HG03196 (cell line): ENCODE measurements at regions not wholly inside any gene's neighbourhood (a gene's known extent, or its start where the extent isn't known, plus 50 kb on each side); places are given as distances from the start of the nearest gene placed in this dataset.
"Not testable (repeated sequence)": the region's sequence is repeated elsewhere in the genome, so short reads cannot be mapped to it uniquely, and the experiment has no call there.

Experiments used
- ATAC-seq: cut with Tn5 transposase; IDR thresholded peaks from one replicate; pipeline ENCODE4 v1.9.1; 2021; ENCODE audit not compliant: unreplicated experiment

GRCh38 chrX:109184506-109185139 is 297.3 kb downstream of the GUCY2F start:
- ATAC-seq, result no peak

- ATAC-seq, result no peak
Measured at GRCh38 chrX:109172091-109172602, 309.7 kb downstream of the GUCY2F start.

DNA sequence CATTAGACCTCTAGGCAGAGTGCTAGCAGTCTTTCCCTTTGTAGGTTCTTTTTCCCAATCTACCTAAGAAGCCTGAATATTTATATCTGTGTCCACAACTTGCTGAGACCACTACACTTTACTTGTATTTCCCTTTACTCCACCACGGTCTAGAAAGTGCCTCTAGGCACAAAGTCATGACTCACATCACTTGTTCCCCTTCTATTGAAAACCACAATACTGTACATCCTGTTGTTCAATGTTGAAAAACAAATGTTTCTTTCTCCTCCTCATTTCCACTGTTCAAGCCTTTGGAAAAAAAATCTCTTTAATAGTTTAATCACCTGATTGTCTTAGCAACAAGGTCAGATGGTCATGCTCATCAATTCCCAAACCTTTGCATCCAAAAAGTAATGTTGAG is 326.7 kb downstream of the GUCY2F start:
- no peak for ATAC-seq

DNA sequence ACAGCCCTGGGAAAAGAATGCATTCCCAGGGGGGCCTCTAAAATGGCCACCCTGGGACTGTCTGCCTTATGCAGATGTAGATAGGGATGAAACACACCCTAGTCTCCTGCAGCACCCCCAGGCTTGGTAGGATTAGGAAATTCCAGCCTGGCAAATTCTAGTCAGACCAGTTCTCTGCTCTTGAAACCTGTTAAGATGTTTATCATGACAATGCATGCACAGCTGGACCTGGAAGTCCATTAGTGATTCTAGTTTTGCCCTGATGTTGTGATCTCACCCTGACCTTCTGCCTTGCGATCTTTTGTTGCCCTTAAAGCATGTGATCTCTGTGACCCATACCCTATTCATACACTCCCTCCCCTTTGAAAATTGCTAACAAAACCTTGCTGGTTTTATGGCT is 337.7 kb downstream of the GUCY2F start:
- not testable (repeated sequence) for ATAC-seq

DNA sequence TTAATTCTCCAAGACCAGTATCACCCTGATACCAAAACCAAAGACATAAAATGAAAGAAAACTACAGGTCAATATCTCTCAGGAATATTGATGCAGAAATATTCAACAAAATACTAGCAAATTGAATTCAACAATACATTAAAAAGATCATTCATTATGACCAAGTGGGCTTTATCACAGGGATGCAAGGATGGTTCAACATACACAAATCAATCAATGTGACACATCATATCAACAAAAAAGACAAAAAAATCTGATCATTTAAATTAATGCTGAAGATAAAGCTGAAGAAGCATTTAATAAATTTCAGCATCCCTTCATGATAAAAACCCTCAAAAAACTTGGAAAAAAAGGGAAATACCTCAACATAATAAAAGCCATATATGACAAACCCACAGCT is 341.4 kb downstream of the GUCY2F start:
- ATAC-seq, result no peak

DNA sequence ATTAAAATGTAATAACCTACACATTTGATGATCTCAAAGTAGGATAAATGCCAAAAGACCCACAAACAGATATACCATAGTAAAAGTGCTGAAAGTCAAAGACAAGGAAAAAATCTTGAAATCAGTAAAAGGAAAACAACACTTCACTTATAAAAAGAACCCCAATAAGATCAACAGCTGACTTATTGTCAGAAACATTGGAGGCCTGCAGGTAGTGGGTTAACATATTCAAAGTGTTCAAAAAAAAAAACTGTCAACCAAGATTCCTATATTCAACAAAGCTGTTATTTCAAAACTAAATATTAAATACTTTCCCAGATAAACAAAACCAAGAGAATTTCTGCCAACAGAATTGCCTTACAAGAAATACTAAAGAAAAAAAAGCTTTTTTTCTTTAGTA is 347.1 kb downstream of the GUCY2F start:
- ATAC-seq, result no peak

DNA sequence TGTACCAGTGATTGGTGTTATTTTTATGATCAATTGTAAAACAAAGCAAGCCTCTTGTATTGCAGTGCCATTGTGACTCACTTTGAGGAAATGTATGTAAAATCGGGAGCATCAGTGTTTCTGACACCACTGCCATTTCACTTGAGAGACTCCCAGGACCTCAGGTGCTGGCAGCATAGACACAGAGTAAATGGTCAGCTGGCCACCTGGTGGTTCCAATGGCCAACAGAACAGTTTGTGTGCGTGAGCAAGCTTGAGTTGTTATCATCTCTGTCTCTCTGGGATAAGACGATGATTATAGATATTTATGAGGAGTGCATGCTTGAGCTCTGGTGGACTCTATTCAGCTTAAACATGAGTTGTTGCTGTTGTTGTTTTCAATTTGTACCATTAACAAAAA is 356.6 kb downstream of the GUCY2F start:
- no peak for ATAC-seq

DNA sequence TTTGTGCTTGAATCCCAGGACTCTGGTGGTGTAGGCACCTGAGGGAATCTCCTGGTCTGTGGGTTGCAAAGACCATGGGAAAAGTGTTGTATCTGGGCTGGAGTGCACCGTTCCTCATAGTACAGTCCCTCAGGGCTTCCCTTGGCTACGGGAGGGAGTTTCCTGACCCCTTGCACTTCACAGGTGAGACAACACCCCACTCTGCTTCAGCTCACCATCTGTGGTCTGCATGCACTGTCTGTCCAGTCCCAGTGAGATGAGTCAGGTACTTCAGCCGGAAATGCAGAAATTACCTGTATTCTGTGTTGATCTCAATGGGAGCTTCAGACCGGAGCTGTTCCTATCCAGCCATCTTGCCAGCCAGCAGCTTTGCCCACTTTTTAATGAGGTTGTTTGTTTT is 353.0 kb upstream of the IRS4 start:
- ATAC-seq, result no peak

DNA sequence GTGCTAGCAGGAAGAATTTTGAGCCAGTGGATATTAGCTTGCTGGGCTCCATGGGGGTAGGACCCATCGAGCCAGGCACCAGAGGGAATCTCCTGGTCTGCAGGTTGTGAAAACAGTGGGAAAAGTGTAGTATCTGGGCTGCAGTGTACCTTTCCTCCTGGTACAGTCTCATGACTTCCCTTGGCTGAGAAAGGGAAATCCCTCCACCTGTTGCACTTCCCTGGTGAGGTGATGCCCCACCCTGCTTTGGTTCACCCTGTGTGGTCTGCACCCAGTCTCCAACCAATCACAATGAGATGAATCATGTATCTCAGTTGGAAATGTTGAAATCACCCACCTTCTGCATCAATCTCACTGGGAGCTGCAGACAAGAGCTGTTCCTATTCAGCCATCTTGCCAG is 341.4 kb upstream of the IRS4 start:
- no peak for ATAC-seq

DNA sequence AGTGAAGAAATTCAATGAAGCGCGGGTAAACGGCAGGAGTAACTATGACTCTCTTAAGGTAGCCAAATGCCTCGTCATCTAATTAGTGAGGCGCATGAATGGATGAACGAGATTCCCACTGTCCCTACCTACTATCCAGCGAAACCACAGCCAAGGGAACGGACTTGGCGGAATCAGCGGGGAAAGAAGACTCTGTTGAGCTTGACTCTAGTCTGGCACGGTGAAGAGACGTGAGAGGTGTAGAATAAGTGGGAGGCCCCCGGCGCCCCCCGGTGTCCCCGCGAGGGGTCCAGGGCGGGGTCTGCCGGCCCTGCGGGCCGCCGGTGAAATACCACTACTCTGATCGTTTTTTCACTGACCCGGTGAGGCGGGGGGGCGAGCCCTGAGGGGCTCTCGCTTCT is 317.8 kb upstream of the IRS4 start:
- ATAC-seq, result not testable (repeated sequence)

DNA sequence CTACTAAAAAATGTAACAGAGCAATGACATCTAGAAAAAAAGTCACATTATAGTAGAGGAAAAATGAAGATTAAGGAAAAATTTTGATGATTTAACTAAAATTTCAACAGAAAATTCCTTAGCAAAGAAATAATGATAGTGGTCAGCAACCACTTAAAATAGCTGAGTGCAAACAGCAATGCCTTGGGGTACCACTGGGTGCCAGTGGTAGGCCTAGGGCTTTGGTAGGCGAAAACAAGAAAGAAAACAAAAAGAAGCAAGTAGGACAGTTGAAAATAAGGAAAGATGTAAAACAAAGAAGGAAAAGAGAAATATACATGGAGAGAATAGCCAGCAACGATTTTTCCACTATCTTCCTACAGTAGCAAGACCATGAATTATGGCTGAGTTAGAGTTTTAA is 313.5 kb upstream of the IRS4 start:
- ATAC-seq, result no peak

GRCh38 chrX:109049416-109049815 is 313.1 kb upstream of the IRS4 start:
- ATAC-seq, result no peak

GRCh38 chrX:109040057-109040456 is 303.7 kb upstream of the IRS4 start:
- ATAC-seq, result no peak

DNA sequence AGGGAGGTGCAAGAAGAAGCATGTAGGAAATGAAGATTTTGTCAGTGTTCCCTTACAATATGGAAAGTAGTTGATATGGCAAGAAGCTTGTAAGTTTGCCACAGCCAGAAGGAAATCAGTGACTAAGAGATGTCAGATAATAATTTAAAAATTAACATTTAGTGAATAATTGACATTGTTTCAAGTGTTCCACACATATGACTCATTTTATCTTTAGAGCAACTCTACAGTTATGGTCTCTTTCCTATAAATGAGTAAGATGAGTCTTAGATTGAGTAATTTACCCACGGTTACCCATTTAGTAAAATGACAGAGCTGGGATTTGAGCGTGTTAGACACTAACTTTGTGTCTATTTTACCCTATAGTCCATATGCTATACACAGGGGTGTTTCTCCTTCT is 300.3 kb upstream of the IRS4 start:
- peak; percentile 73 for ATAC-seq

- no peak for ATAC-seq
Measured at GRCh38 chrX:108993909-108994308, 257.5 kb upstream of the IRS4 start.

DNA sequence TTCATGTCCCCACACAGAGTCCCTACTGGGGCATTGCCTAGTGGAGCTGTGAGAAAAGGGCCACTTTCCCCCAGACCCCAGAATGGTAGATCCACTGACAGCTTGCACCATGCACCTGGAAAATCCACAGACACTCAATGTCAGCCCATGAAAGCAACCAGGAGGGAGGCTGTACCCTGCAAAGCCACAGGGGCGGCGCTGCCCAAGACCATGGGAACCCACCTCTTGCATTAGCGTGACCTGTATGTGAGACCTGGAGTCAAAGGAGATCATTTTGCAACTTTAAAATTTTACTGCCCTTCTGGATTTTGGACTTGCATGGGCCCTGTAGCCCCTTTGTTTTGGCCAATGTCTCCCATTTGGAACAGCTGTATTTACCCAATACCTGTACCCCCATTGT is 236.5 kb upstream of the IRS4 start:
- ATAC-seq, result not testable (repeated sequence)

GRCh38 chrX:108947205-108947604 is 210.8 kb upstream of the IRS4 start:
- ATAC-seq, result no peak

DNA sequence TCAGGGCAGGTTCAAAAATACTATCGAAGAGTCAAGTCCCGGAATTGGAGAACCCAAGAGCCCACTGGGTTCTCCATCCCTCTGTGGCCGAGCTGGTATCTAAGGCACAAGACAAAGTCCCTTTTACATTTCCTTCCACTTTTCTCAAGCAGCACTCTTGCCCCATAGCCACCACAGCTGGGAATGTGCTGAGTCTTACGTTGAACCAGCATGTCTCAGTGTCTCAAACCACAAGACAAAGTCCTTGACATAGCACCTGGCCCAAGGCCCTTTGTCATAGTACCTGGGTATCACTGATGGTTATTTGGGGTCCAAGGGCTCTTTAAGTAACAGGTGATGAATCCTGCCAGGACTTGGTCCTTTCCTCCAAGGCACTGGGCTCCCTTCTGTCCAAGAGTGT is 210.2 kb upstream of the IRS4 start:
- no peak for ATAC-seq

DNA sequence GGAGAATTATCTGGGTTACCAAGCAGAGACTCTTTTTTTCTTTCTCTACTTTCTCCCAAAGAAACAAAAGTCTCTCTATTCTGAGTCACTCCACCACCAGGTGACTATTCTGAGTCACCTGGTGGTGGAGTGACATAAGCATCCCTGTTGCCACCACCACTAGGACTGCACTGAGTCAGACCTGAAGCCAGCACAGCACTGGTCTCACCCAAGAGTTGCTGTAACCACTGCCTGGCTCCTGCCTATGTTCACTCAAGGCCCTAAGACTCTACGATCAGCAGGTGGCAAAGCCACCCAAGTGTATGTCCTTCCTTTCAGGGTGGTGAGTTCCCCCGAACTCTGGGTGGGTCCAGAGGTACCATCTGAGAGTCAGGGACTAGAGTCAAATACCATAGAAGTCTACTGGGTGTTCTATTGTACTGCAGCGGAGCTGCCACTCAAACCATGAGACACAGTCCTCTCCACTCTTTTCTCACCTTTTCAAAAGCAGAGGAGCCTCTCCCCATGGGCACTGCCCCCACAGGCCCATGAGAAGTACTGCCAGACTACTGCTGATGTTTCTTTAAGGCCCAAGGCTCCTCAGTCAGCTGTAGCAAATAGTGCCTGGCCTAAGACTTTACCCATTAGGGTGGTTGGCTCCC is 209.6 kb upstream of the IRS4 start:
- no peak for ATAC-seq

DNA sequence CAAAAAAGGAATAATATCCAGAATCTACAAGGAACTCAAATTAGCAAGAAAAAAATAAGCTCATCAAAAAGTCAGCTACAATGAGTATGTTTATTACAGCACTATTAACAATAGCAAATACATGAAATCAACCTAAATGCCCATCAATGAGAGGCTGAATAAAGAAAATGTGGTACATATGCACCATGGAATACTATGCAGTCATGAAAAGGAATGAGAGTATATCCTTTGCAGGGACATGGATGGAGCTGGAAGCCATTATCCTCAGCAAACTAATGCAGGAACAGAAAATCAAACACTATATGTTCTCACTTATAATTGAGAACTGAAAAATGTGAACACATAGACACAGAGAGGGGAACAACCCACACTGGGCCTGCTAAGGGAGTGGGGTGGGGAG is 178.4 kb upstream of the IRS4 start:
- ATAC-seq, result no peak

DNA sequence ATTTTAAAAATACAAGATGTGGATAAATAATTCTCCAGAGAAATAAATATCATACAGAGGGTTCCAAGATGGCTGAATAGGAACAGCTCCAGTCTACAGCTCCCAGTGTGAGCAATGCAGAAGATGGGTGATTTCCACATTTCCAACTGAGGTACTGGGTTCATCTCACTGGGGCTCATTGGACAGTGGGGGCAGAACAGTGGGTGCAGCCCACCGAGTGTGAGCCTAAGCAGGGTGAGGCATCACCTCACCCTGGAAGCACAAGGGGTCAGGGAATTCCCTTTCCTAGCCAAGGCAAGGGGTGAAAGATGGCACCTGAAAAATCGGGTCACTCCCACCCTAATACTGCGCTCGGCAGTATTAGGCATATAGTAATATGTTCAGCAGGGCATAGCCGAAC is 167.5 kb upstream of the IRS4 start:
- not testable (repeated sequence) for ATAC-seq

DNA sequence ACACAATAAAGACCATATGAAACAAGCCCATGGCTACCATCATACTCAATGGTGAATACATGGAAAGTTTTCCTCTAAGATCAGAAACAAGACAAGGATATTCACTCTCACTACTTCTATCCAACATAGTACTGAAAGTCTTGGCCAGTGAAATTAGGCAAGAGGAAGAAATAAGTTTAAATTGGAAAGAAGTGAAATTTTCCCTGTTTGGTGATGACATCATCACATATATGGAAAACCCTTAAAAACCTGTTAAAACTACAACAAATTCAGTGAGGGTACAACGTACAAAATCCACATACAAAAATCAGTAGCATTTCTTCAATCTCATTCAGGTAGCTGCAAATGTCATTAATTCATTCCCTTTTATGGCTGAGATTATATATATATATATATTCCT is 164.0 kb upstream of the IRS4 start:
- no peak for ATAC-seq

DNA sequence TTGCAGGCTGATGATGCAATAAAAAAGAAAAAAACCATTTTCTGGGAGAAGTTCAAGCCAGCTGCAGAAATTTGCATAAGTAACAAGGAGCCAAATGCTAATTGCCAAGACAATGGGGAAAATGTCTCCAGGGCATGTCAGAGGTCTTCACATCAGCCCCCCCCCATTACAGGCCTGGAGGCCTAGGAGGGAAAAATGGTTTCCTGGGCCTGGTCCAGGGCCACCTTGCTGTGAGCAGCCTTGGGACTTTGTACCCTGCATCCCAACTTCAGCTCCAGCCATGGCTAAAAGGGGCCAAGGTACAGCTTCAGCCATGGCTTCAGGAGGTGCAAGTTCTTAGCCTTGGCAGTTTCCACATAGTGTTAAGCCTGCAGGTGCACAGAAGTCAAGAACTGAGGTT is 160.0 kb upstream of the IRS4 start:
- ATAC-seq, result not testable (repeated sequence)
